ENCODE measurements at regions not wholly inside any gene's neighbourhood (a gene's known extent, or its start where the extent isn't known, plus 50 kb on each side); places are given as distances from the start of the nearest gene placed in this dataset.

- Histone ChIP-seq H3K4me3 (ENCODE audit: low read length) (no peak overlapping the region), H3K27me3 (ENCODE audit: insufficient read depth, low read depth, low read length) (no peaks in the 10 kb centered on the region), H3K9ac (ENCODE audit: low read length) (no peak overlapping the region), H3K36me3 (ENCODE audit: insufficient read depth, low read length) (no peaks in the 10 kb centered on the region), H3K4me2 (ENCODE audit: low read length) (no peak overlapping the region), H3K9me2 (ENCODE audit: insufficient read depth, low read length) (no peaks in the 10 kb centered on the region), H3K79me2 (replicated peaks; ENCODE audit: insufficient read depth, low read length) (no peaks in the 10 kb centered on the region), H2AFZ (ENCODE audit: low read depth, low read length) (no peak overlapping the region), H4K20me1 (ENCODE audit: insufficient read depth) (no peaks in the 10 kb centered on the region), H3K27ac (ENCODE audit: low read length) (no peak overlapping the region), H3K9me3 (ENCODE audit: low read length) (no peaks in the 10 kb centered on the region), H3F3A (ENCODE audit: insufficient read depth, low read length, poor library complexity, severe bottlenecking) (no peaks in the 10 kb centered on the region)
- TF ChIP-seq EZH2 (IDR thresholded peaks at IDR 0.05; ENCODE audit: borderline replicate concordance, insufficient read depth, low read length, poor library complexity, severe bottlenecking) (no peak), SMC3 (conservative IDR thresholded peaks at IDR 0.05; ENCODE audit: poor library complexity) (no peak), POLR2AphosphoS5 (IDR thresholded peaks at IDR 0.05) (no peak), REST (IDR thresholded peaks at IDR 0.05; ENCODE audit: borderline replicate concordance) (no peak), CTCF (IDR thresholded peaks at IDR 0.05; ENCODE audit: poor library complexity, severe bottlenecking) (no peak)
These were observed 230.1 kb downstream of the TFAP2C start for GRCh38 chr20:56859039-56859800.

- H3K36me3 ChIP-seq (ENCODE audit: insufficient read depth, low read length): no peaks in the 10 kb centered on the region
- no peaks in the 10 kb centered on the region for H3K9me2 ChIP-seq (ENCODE audit: insufficient read depth, low read length)
- H3K9ac ChIP-seq (ENCODE audit: low read length): no peak overlapping the region
- H3K27me3 ChIP-seq (ENCODE audit: insufficient read depth, low read depth, low read length): no peaks in the 10 kb centered on the region
- H3K4me2 ChIP-seq (ENCODE audit: low read length): no peak overlapping the region
- no peak overlapping the region for H3K27ac ChIP-seq (ENCODE audit: low read length)
- TF ChIP-seq SMC3 (conservative IDR thresholded peaks at IDR 0.05; ENCODE audit: poor library complexity) (no peak), EP300 (conservative IDR thresholded peaks at IDR 0.05; ENCODE audit: poor library complexity, severe bottlenecking) (no peak), RAD21 (conservative IDR thresholded peaks at IDR 0.05) (no peak), MXI1 (conservative IDR thresholded peaks at IDR 0.05; ENCODE audit: poor library complexity, severe bottlenecking) (no peak), POLR2AphosphoS5 (IDR thresholded peaks at IDR 0.05) (no peak), CTCF (IDR thresholded peaks at IDR 0.05; ENCODE audit: poor library complexity, severe bottlenecking) (no peak), TAF1 (IDR thresholded peaks at IDR 0.05; ENCODE audit: low read depth) (no peak), EZH2 (IDR thresholded peaks at IDR 0.05; ENCODE audit: borderline replicate concordance, insufficient read depth, low read length, poor library complexity, severe bottlenecking) (no peak), REST (IDR thresholded peaks at IDR 0.05; ENCODE audit: borderline replicate concordance) (no peak)
- H3K79me2 ChIP-seq (replicated peaks; ENCODE audit: insufficient read depth, low read length): no peaks in the 10 kb centered on the region
- H3K9me3 ChIP-seq (ENCODE audit: low read length): no peaks in the 10 kb centered on the region
- no peak overlapping the region for H3K4me3 ChIP-seq (ENCODE audit: low read length)
- H2AFZ ChIP-seq (ENCODE audit: low read depth, low read length): no peak overlapping the region
- no peaks in the 10 kb centered on the region for H4K20me1 ChIP-seq (ENCODE audit: insufficient read depth)
- no peaks in the 10 kb centered on the region for H3F3A ChIP-seq (ENCODE audit: insufficient read depth, low read length, poor library complexity, severe bottlenecking)
These were observed 230.7 kb downstream of the TFAP2C start for GRCh38 chr20:56859801-56860261.
